Stomach (tissue), 4 donors: ENCODE measurements at regions not wholly inside any gene's neighbourhood (a gene's known extent, or its start where the extent isn't known, plus 50 kb on each side); places are given as distances from the start of the nearest gene placed in this dataset.

Source experiments
- EP300 ChIP-seq: sonication (generic); formaldehyde crosslinking; IDR thresholded peaks from one replicate; pipeline ENCODE4 v1.6.1; 2017; ENCODE audit warnings: antibody characterized with exemption
- POLR2A ChIP-seq, 4 donors: fragments of 450-650 bp; IDR thresholded peaks; one replicate each; pipeline ENCODE4 v1.6.1; 2016; ENCODE audit warnings: antibody characterized with exemption in 4 of 4, control low read depth in 2 of 4, mild to moderate bottlenecking in 1 of 4, moderate library complexity in 1 of 4
- POLR2AphosphoS5 ChIP-seq, 3 donors: sonication (generic); formaldehyde crosslinking; IDR thresholded peaks; one replicate each; pipeline ENCODE4 v1.6.1; 2016; ENCODE audit warnings: antibody characterized with exemption in 3 of 3
- TF ChIP-seq, protein P1 (sequence below), 7 experiments: fragments of 450-650 bp in 4 of 7; fragments of 200-600 bp in 3 of 7; sonication (generic) in 3 of 7; IDR thresholded peaks; one replicate each; pipeline ENCODE4 v1.5.1; 2016 to 2019; ENCODE audit warnings: antibody characterized with exemption in 7 of 7, control low read depth in 2 of 7, mild to moderate bottlenecking in 1 of 7

DNA sequence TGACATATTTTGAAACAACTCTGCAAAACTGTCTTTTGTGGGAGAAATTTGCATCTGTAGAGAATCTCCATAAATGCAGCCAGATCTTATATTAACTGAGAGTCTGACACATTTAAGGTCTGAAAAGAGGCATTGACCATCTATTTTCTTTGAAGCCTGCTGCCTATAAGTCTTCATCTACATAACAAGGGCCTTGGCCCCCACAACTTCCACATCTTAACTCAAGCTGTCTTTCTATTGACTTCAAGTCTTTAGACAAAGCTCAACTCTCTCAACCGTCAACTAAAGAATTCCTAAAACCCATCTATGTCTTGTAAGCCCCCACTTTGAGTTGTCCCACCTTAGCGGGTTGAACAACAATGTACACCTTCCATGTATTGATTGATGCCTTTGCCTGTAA, 72.4 kb upstream of the ADCY1 start:
- TF ChIP-seq, protein P1, sequence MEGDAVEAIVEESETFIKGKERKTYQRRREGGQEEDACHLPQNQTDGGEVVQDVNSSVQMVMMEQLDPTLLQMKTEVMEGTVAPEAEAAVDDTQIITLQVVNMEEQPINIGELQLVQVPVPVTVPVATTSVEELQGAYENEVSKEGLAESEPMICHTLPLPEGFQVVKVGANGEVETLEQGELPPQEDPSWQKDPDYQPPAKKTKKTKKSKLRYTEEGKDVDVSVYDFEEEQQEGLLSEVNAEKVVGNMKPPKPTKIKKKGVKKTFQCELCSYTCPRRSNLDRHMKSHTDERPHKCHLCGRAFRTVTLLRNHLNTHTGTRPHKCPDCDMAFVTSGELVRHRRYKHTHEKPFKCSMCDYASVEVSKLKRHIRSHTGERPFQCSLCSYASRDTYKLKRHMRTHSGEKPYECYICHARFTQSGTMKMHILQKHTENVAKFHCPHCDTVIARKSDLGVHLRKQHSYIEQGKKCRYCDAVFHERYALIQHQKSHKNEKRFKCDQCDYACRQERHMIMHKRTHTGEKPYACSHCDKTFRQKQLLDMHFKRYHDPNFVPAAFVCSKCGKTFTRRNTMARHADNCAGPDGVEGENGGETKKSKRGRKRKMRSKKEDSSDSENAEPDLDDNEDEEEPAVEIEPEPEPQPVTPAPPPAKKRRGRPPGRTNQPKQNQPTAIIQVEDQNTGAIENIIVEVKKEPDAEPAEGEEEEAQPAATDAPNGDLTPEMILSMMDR (IDR thresholded peaks at IDR 0.05): no peak
- TF ChIP-seq POLR2A (IDR thresholded peaks at IDR 0.05): no peak
- TF ChIP-seq EP300: no peak
- TF ChIP-seq POLR2AphosphoS5 (IDR thresholded peaks at IDR 0.05): no peak
